Upper lobe of left lung (tissue), 6 donors: ENCODE measurements at regions not wholly inside any gene's neighbourhood (a gene's known extent, or its start where the extent isn't known, plus 50 kb on each side); places are given as distances from the start of the nearest gene placed in this dataset.

Source experiments
- ATAC-seq, 2 donors: fragments of 200-7000 bp; cut with Tn5 transposase; one replicate each; pipeline ENCODE4 v1.9.1; 2022; ENCODE audit warnings: mild to moderate bottlenecking in 2 of 2, moderate library complexity in 2 of 2; ENCODE audit not compliant: low FRiP score in 2 of 2
- DNase-seq, 2 donors: peaks; one replicate each; pipeline ENCODE4 v3.0.0-alpha.2; 2019 to 2020
- H3K27ac ChIP-seq, 4 donors: fragments of 200-600 bp; sonication (generic); one replicate each; pipeline ENCODE4 v1.5.1; 2016 to 2019
- H3K27me3 ChIP-seq, 4 donors: fragments of 200-600 bp; sonication (generic); one replicate each; pipeline ENCODE4 v1.5.1; 2017 to 2019
- H3K36me3 ChIP-seq, 4 donors: fragments of 200-600 bp; sonication (generic); one replicate each; pipeline ENCODE4 v1.5.1; 2016 to 2019
- H3K4me1 ChIP-seq, 4 donors: fragments of 200-600 bp; sonication (generic); one replicate each; pipeline ENCODE4 v1.5.1; 2018 to 2019
- H3K4me3 ChIP-seq, 4 donors: fragments of 200-600 bp; sonication (generic); one replicate each; pipeline ENCODE4 v1.5.1; 2017 to 2019; ENCODE audit warnings: mild to moderate bottlenecking in 2 of 4, moderate library complexity in 1 of 4
- H3K9me3 ChIP-seq, 4 donors: fragments of 200-600 bp; sonication (generic); one replicate each; pipeline ENCODE4 v1.5.1; 2018 to 2019
- EP300 ChIP-seq, 4 donors: sonication (generic); formaldehyde crosslinking; IDR thresholded peaks; one replicate each; pipeline ENCODE4 v1.5.1; 2017; ENCODE audit warnings: antibody characterized with exemption in 4 of 4, control low read depth in 2 of 4
- POLR2A ChIP-seq, 4 donors: fragments of 450-650 bp; IDR thresholded peaks; one replicate each; pipeline ENCODE4 v1.5.1; 2016 to 2017; ENCODE audit warnings: antibody characterized with exemption in 4 of 4, mild to moderate bottlenecking in 2 of 4
- POLR2AphosphoS5 ChIP-seq, 2 donors: sonication (generic); formaldehyde crosslinking; IDR thresholded peaks; one replicate each; pipeline ENCODE4 v1.5.1; 2017; ENCODE audit warnings: antibody characterized with exemption in 2 of 2
- WGBS, 2 donors: methylation state at CpG; one replicate each; pipeline ENCODE4 v1.1.5; 2017 to 2018; 5-methylcytosine and 5-hydroxymethylcytosine counted together
- TF ChIP-seq, protein P1 (sequence below), 6 experiments: fragments of 450-650 bp in 4 of 6; fragments of 200-600 bp in 2 of 6; sonication (generic) in 2 of 6; IDR thresholded peaks; one replicate each; pipeline ENCODE4 v1.5.1; 2016 to 2019; ENCODE audit warnings: antibody characterized with exemption in 6 of 6
- donor health status: DM: no; HTN: no; CAD: no; lungs with moderate emphysema.
- donor health status: DM: no; HTN: yes; CAD: no; lungs with severe emphysema.

- no peaks in the 10 kb centered on the region for H3K27me3 ChIP-seq
- no peak overlapping the region for H3K27ac ChIP-seq
- no peaks in the 10 kb centered on the region for H3K4me1 ChIP-seq
- TF ChIP-seq POLR2AphosphoS5 (IDR thresholded peaks at IDR 0.05) (no peak), EP300 (IDR thresholded peaks at IDR 0.05) (no peak), POLR2A (IDR thresholded peaks at IDR 0.05) (no peak)
- TF ChIP-seq, protein P1, sequence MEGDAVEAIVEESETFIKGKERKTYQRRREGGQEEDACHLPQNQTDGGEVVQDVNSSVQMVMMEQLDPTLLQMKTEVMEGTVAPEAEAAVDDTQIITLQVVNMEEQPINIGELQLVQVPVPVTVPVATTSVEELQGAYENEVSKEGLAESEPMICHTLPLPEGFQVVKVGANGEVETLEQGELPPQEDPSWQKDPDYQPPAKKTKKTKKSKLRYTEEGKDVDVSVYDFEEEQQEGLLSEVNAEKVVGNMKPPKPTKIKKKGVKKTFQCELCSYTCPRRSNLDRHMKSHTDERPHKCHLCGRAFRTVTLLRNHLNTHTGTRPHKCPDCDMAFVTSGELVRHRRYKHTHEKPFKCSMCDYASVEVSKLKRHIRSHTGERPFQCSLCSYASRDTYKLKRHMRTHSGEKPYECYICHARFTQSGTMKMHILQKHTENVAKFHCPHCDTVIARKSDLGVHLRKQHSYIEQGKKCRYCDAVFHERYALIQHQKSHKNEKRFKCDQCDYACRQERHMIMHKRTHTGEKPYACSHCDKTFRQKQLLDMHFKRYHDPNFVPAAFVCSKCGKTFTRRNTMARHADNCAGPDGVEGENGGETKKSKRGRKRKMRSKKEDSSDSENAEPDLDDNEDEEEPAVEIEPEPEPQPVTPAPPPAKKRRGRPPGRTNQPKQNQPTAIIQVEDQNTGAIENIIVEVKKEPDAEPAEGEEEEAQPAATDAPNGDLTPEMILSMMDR (IDR thresholded peaks at IDR 0.05) = no peak
- no peaks in the 10 kb centered on the region for H3K36me3 ChIP-seq
- no peak overlapping the region for H3K4me3 ChIP-seq
- H3K9me3 ChIP-seq = no peaks in the 10 kb centered on the region
- WGBS, 2 donors = 60 to 73% methylated on average over 1 of the region's 1 CpG
- DNase-seq (no peak), ATAC-seq (no peak)
These were observed 247.8 kb downstream of the HAO1 start for GRCh38 chr20:7692478-7692877.

DNA sequence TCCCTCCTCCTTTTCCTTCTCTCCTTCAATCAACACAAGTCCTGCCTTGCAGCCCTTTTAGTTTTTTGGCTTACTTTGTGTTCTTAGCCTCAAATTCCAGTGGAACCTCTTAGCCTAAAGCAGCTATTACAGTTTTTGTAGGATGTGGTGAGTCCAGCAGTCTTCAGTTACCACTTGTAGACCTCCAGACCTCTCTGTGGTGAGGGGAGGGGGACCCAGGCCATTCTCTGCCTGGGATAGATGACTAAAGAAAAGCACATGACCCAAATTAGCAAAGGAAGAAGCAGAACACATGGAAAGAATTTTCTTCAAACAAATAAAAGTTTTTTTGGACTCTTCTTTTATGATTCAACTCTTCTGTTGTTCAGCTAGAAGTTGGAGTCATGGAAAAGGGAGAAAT, 246.5 kb downstream of the HAO1 start:
- Histone ChIP-seq H3K9me3 (no peaks in the 10 kb centered on the region), H3K4me1 (no peaks in the 10 kb centered on the region), H3K36me3 (no peaks in the 10 kb centered on the region), H3K27ac (no peak overlapping the region), H3K4me3 (no peak overlapping the region), H3K27me3 (no peaks in the 10 kb centered on the region)
- TF ChIP-seq, protein P1 (IDR thresholded peaks at IDR 0.05) = no peak
- TF ChIP-seq POLR2A (IDR thresholded peaks at IDR 0.05) = no peak
- TF ChIP-seq EP300 (IDR thresholded peaks at IDR 0.05) = no peak
- TF ChIP-seq POLR2AphosphoS5 (IDR thresholded peaks at IDR 0.05) = no peak
- ATAC-seq = no peak
- DNase-seq = no peak

DNA sequence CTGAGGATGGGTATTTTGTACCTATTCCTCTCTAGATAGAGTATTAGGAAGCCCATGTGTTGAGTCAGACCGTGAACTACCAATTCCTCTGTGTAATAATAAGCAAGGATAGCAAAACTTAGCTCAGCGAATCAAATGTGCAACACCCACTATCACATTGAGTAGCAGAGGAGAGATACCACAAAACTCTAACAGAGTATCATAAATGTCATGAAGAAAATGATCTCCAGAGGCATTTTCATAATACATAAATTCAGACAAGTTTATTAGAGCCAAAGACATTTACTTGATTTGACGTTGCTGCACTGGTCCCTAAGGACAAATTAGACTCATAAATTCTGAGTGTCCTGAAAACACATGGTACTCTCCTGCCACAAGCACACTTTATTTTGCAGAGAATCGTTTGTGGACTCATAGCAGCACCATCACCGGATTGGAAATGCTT, 245.2 kb downstream of the HAO1 start:
- Histone ChIP-seq H3K4me1 (no peaks in the 10 kb centered on the region), H3K27ac (no peak overlapping the region), H3K9me3 (no peaks in the 10 kb centered on the region), H3K36me3 (no peaks in the 10 kb centered on the region), H3K4me3 (no peak overlapping the region), H3K27me3 (no peaks in the 10 kb centered on the region)
- peak in 1 of 2 donors; percentile 43 for ATAC-seq
- WGBS, 2 donors = 79 to 81% methylated on average over 5 of the region's 5 CpGs
- DNase-seq = no peak
- TF ChIP-seq, protein P1 (IDR thresholded peaks at IDR 0.05) = no peak
- no peak for TF ChIP-seq POLR2AphosphoS5 (IDR thresholded peaks at IDR 0.05)
- TF ChIP-seq POLR2A (IDR thresholded peaks at IDR 0.05) = no peak

GRCh38 chr20:7695635-7696034, 244.6 kb downstream of the HAO1 start:
- Histone ChIP-seq H3K36me3 (no peaks in the 10 kb centered on the region), H3K27me3 (no peaks in the 10 kb centered on the region), H3K4me1 (no peaks in the 10 kb centered on the region), H3K27ac (no peak overlapping the region), H3K9me3 (no peaks in the 10 kb centered on the region), H3K4me3 (no peak overlapping the region)
- no peak for ATAC-seq
- no peak for DNase-seq
- TF ChIP-seq POLR2A (IDR thresholded peaks at IDR 0.05) = no peak
- TF ChIP-seq POLR2AphosphoS5 (IDR thresholded peaks at IDR 0.05) = no peak
- no peak for TF ChIP-seq EP300 (IDR thresholded peaks at IDR 0.05)
- TF ChIP-seq, protein P1 (IDR thresholded peaks at IDR 0.05) = no peak

GRCh38 chr20:7696311-7696710, 243.9 kb downstream of the HAO1 start:
- no peaks in the 10 kb centered on the region for H3K27me3 ChIP-seq
- H3K9me3 ChIP-seq = no peaks in the 10 kb centered on the region
- WGBS, 2 donors = 67 to 71% methylated on average over 1 of the region's 1 CpG
- ATAC-seq (no peak), DNase-seq (no peak)
- no peak overlapping the region for H3K27ac ChIP-seq
- TF ChIP-seq EP300 (IDR thresholded peaks at IDR 0.05) (no peak), POLR2AphosphoS5 (IDR thresholded peaks at IDR 0.05) (no peak), POLR2A (IDR thresholded peaks at IDR 0.05) (no peak)
- TF ChIP-seq, protein P1 (IDR thresholded peaks at IDR 0.05) = no peak
- H3K36me3 ChIP-seq = no peaks in the 10 kb centered on the region
- no peak overlapping the region for H3K4me3 ChIP-seq
- H3K4me1 ChIP-seq = no peaks in the 10 kb centered on the region
